ENCODE measurements at regions not wholly inside any gene's neighbourhood (a gene's known extent, or its start where the extent isn't known, plus 50 kb on each side); places are given as distances from the start of the nearest gene placed in this dataset.

GRCh38 chr13:72530471-72530870 is 197.0 kb downstream of the MZT1 start:
- DNase-seq (ENCODE audit: low read depth), result no peak

GRCh38 chr13:72527333-72527732 is 200.1 kb downstream of the MZT1 start:
- DNase-seq (ENCODE audit: low read depth), result no peak

- no peak for DNase-seq (ENCODE audit: low read depth)
Observed at GRCh38 chr13:72523593-72523992, 203.8 kb downstream of the MZT1 start.

DNA sequence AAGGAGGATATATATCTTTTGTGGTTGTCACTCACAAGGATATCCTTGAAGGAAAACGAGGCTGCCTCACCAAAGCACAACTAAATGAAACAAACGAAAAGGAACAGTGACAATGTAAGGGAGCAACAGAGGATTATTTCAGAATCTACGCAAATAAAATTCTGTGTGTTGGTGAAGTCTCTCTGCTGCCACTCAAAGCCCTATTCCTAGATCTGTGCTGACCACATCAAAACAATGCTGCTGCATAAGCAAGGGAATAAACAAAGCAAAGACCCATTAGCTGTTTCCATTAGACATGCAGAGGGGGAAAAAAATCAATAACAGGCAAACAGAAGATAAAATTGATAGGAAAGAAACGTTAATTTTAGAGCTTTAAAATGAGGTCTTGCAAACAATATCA is 204.4 kb downstream of the MZT1 start:
- DNase-seq (ENCODE audit: low read depth), result no peak

DNA sequence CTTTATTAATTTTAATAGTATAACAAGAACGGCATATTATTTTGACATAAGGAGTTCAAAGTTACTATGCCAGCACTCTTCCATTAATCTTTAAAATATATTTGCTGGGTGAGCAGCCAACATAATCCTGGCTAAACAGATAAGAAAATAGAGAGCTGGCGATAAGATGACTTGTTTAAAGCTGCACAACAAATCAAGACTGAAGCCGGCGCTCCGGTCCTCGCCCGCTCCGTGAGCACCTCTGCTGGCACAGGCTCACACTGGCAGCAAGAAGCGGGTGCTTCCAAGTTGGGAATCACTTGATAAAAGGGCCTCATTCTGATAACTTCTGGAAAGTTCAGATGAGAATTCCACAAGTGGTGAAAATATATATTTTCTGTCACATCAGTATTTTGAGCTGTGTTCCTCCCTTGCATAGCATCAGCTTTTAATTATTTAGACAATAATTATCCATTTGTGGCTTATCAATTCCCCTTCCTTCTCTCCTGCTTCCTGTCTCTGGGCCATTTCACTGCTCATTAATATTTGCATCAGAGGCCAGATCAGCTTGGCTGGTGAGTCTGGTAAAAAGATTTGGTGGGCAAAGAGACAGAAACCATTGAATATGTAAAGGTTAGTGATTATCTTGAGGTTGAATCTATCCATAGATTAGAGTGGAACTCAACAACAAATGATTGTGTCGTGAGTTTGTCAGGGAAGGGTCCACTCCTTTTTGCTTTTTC is 205.3 kb downstream of the MZT1 start:
- no peak for DNase-seq (ENCODE audit: low read depth)

GRCh38 chr13:72514146-72514545 is 213.3 kb downstream of the MZT1 start:
- DNase-seq (ENCODE audit: low read depth), result no peak

GRCh38 chr13:72508392-72508791 is 219.0 kb downstream of the MZT1 start:
- DNase-seq (ENCODE audit: low read depth), result no peak

DNA sequence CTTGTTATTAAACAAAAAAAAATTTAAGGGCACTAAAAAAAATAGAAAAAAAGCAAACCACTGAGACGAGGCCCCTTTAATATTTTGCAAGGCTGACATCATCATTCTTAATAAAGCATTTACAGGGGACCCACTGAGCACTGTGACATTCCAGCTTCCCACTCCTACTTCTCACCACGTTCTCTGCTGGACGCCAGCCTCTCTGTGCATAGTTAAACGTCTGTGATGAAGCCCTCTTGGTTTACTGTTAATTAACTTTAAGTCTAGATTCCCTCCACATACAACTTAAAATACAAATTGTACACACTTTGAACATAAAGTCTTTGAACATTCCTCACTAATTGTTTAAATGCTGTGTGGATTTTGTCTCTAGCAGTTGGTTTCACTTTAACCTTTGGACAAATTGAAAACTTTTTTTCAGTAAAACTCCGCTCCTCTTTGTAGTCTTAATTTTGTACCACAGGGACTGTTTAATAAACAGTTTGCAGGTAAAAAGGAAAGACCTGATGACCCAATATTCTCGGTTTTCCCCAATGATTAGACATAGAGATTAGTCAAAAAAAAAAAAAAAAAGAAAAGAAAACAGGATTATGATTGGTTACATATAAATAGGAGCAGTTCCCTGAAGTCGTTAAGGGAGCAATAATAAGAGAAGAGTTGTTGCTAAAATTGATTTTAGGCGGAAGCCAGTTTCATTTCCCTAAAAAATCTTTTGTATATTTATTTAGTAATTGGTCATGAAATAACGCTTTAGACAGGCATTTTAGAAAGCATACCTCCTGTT is 219.8 kb downstream of the MZT1 start:
- DNase-seq (ENCODE audit: low read depth), result no peak

GRCh38 chr13:72506706-72507105 is 220.7 kb downstream of the MZT1 start:
- no peak for DNase-seq (ENCODE audit: low read depth)

DNA sequence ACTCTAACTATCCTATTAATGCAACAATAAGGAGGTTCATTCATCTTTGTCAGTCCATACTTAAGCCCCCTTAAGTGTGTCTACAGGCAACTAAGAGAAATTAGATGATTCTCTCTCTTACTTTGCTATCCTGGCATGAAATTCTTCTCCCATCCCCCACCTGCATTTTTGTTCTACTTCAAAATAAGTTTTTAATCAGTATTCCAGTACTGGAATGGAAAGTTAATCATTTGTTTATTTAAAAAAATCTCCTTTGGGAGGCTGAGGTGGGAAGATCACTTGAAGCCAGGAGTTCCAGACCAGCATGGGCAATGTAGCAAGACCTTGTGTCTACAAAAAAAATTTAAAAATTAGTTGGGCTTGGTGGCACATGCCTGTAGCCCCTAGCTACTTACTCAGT is 222.1 kb downstream of the MZT1 start:
- no peak for DNase-seq (ENCODE audit: low read depth)

GRCh38 chr13:72504131-72504841 is 223.1 kb downstream of the MZT1 start:
- DNase-seq (ENCODE audit: low read depth), result peak; percentile 3

DNA sequence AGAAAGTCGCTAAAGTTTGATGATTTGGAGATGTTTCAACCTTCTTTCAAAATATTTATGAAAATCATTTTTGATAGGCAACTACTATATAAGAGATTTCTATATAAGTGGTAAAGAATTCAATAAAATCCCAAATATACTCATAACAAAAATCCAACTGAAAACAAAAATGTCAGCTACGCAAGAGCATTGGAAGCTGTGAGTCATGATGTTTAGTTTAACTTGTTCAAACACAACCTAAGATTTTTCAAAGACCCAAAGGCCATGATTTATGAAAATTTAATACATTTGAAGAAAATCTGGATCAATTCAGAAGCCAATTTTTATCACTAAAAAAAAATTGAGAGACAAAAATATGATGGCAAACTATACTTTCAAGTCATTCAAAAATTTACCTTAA is 226.6 kb downstream of the MZT1 start:
- DNase-seq (ENCODE audit: low read depth), result no peak

GRCh38 chr13:72495681-72496080 is 231.7 kb downstream of the MZT1 start:
- no peak for DNase-seq (ENCODE audit: low read depth)

- no peak for DNase-seq (ENCODE audit: low read depth)
Observed at GRCh38 chr13:72489751-72490150, 237.7 kb downstream of the MZT1 start.

DNA sequence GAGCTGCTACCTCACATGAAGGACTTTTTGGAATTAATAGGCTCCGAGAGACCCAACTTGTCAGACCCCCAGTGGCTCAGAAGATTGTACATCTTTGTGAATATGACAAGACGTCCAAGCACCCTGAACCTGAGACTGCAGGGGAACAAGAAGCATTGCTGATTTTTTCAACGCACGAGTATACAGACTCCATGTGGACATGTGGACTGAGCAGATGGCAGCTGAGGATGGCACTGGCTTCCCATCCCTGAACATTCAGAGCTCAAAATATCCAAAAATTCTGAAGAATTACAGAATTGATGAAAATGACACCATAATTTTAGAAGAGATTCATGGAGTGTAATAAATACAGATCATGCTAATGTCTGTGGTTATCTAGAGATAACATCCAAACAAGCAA is 254.1 kb downstream of the MZT1 start:
- no peak for DNase-seq (ENCODE audit: low read depth)

GRCh38 chr13:72469906-72470305 is 257.5 kb downstream of the MZT1 start:
- no peak for DNase-seq (ENCODE audit: low read depth)

DNA sequence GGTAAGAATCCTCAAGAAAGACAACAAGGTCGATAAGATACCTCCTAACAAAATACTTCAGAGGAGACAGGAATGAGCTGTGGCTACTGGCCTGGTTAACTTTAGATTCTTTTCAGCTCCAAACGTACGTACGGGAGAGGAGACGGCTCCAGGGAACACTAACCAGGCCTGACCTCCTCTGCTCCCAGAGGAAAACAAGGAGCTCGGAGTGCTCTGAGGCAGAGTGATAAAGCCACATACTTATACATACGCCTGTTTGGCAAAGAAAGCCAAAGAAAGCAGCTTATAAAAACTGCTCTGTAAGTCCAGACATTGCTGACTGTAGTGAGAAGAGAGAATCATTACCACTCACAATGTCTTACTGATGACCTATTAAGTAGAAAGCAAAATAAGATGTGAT is 263.9 kb downstream of the MZT1 start:
- DNase-seq (ENCODE audit: low read depth), result no peak

DNA sequence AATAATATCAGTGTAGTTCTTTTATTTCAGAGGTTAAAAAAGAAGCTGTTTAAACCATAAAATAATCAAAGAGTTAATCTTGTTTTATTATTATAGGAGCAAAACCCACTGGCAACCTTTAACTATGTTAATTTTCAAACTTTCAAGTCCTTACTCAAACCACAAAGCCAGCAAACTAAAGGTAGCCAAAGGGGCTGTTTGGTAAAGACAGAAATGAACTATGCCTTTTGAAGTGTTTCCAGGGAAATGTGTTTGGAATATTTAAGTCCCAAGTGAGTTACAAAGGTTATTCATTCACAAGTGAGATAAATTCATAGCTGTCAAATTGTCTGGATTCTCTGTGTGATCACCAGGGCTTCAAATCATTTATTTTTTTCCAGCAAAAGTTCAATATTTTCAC is 264.7 kb downstream of the MZT1 start:
- DNase-seq (ENCODE audit: low read depth), result no peak

DNA sequence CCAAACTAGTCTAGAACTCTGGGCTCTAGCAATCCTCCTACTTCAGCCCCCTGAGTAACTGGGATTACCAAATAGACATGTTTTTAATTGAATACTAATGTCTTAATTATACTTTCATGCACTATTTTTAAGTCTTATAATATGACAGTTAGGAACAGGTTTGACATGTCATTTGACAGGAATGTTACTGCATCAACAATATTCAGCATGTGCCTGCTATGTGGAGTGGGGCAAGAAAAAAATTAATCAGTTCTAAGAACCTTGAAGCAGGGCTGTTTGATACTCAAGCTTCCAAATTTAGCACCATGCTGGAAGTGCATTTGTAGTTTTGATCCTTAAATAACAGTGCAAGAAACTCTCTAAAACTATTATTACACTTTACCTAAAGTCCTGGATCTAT is 265.3 kb downstream of the MZT1 start:
- DNase-seq (ENCODE audit: low read depth), result no peak

DNA sequence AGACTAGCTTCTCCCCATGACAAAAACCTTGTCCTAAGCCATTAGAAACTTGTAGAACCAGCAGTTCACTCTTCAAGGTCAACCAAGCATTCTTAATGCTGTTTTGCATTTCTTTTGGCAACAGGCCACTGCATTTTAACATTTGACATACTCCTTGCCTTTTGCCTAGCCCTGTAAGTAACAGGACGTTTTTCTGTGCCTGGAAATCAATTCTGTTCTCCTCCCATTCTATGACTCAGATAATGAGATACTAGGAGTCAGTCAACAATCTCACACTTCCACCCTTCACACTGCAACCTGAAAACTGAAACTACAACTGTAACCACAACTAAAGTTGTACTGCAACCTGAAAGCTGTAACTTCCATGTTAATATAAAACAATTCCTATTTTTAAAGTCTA is 268.7 kb downstream of the MZT1 start:
- no peak for DNase-seq (ENCODE audit: low read depth)

- DNase-seq (ENCODE audit: low read depth), result no peak
Observed at GRCh38 chr13:72457151-72457550, 270.3 kb downstream of the MZT1 start.

DNA sequence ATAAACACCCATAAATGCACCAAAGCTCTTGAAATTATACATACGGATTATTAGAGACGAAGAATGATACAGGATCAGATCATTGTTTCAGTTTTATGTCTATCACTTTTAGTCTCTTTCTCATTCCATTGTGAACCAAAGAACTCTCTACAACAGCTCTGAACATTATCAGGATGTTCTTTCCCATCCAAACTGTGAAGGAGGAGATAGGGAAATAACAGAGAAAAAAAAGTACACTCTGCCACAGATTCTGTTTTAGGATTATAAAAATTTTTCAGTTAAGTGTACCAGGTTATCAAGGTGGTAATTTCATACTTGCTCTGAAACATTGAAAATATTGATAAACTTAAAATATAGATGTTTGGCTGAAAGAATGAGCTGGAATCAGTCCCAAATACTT is 270.9 kb downstream of the MZT1 start:
- DNase-seq (ENCODE audit: low read depth), result no peak

- no peak for DNase-seq (ENCODE audit: low read depth)
Observed at GRCh38 chr13:72453161-72453560, 274.3 kb downstream of the MZT1 start.
